Heart right ventricle (tissue), 16 donors: ENCODE measurements at regions not wholly inside any gene's neighbourhood (a gene's known extent, or its start where the extent isn't known, plus 50 kb on each side); places are given as distances from the start of the nearest gene placed in this dataset.
"Not testable (repeated sequence)": the region's sequence is repeated elsewhere in the genome, so short reads cannot be mapped to it uniquely, and the experiment has no call there.

Experiments
- ATAC-seq, 8 donors: fragments of 200-7000 bp; cut with Tn5 transposase; one replicate each; pipeline ENCODE4 v1.9.1; 2020; ENCODE audit warnings: mild to moderate bottlenecking in 8 of 8, moderate library complexity in 8 of 8, moderate number of reproducible peaks in 1 of 8
- DNase-seq, 2 donors: peaks; one replicate each; pipeline ENCODE4 v3.0.0-alpha.2; 2020
- H3K27ac ChIP-seq, 10 donors: fragments of 200-600 bp; sonication (generic) in 2 of 10; one replicate each; pipeline versions ENCODE4 v1.5.0 to v1.8.0; 2020 to 2022; ENCODE audit warnings: mild to moderate bottlenecking in 3 of 10
- H3K27me3 ChIP-seq, 7 donors: fragments of 200-600 bp; one replicate each; pipeline ENCODE4 v1.8.0; 2021 to 2022; ENCODE audit warnings: mild to moderate bottlenecking in 2 of 7
- H3K36me3 ChIP-seq, 9 donors: fragments of 200-600 bp; sonication (generic) in 1 of 9; one replicate each; pipeline versions ENCODE4 v1.5.0 to v1.8.0; 2020 to 2022; ENCODE audit warnings: mild to moderate bottlenecking in 2 of 9
- H3K4me1 ChIP-seq, 9 donors: fragments of 200-600 bp; sonication (generic) in 1 of 9; one replicate each; pipeline versions ENCODE4 v1.5.0 to v1.8.0; 2020 to 2022; ENCODE audit warnings: mild to moderate bottlenecking in 4 of 9
- H3K4me3 ChIP-seq, 10 donors: fragments of 200-600 bp; sonication (generic) in 2 of 10; one replicate each; pipeline versions ENCODE4 v1.5.0 to v1.8.0; 2020 to 2022; ENCODE audit warnings: mild to moderate bottlenecking in 7 of 10, moderate library complexity in 2 of 10
- H3K9me3 ChIP-seq, 11 donors: fragments of 200-600 bp in 10 of 11; sonication (generic) in 2 of 11; one replicate each; pipeline versions ENCODE4 v1.5.0 to v1.8.0; 2013 to 2022; ENCODE audit warnings: mild to moderate bottlenecking in 2 of 11, control low read depth in 1 of 11, moderate library complexity in 1 of 11
- CTCF ChIP-seq, 9 donors: fragments of 200-600 bp; sonication (generic) in 2 of 9; IDR thresholded peaks; one replicate each; pipeline versions ENCODE4 v1.5.0 to v1.8.0; 2021 to 2022; ENCODE audit warnings: antibody characterized with exemption in 9 of 9, mild to moderate bottlenecking in 5 of 9, moderate library complexity in 1 of 9
- WGBS, 2 donors: extraction: QIAGEN DNeasy Blood & Tissue Kit; methylation state at CpG; one replicate each; pipeline ENCODE4 v1.1.7; 2013; ENCODE audit warnings: inconsistent platforms in 1 of 2; 5-methylcytosine and 5-hydroxymethylcytosine counted together
- intact Hi-C, 10 donors: fragments of 100-400 bp; cut with DNase I; formaldehyde crosslinking; loops; one replicate each; pipeline versions ENCODE4 v1.11.1 to v1.14.2; 2022
- donor health status: Arrhythmogenic right ventricular cardiomyopathy.
- donor health status: ischemic (EF 13 %, LVEDD 7.1; RV severe dilation, severe dysfunction).
- donor health status: healthy with polysubstance abuse.
- donor health status: DM: no; HTN: yes; CAD: no.
- donor health status: DM: no; HTN: no; CAD: no.
- donor health status: ischemic (EF 25% LVEDD 6.9; RV normal size, moderate dysfunction).
- donor health status: ischemic (EF 25% LVEDD 5.7; RV mildly dilated, moderate dysfunction).
- donor health status: healthy.
- donor health status: DM: yes; HTN: yes; CAD: no.
- donor health status: Ischemic cardiomyopathy.
- donor health status: ischemic (EF 35%, LVEDD 5.7; RV mildly dilated, moderate dysfunction).
- donor health status: nonischemic (EF 11% LVEDD 7.7; RV severe dilation, severe dysfunction).
- donor health status: DM: yes; HTN: yes; CAD: no.
- donor health status: PGD.
- donor health status: ischemic (EF 29% LVEDD 5.4; RV normal size, mild dysfunction).
- donor health status: nonischemic (EF 23%, LVEDD 6.1; RV moderate dilation, normal function).

GRCh38 chr5:42108468-42108867 is 183.4 kb downstream of the FBXO4 start:
- TF ChIP-seq CTCF (IDR thresholded peaks at IDR 0.05): no peak
- DNase-seq (no peak), ATAC-seq (no peak)
- no peak overlapping the region for H3K4me3 ChIP-seq
- no peaks in the 10 kb centered on the region for H3K4me1 ChIP-seq
- intact Hi-C loops: no loop called here
- H3K9me3 ChIP-seq: peaks cover 0 to 22% (median 0%) of the 10 kb centered on the region in 11 donors
- no peak overlapping the region for H3K27ac ChIP-seq
- H3K27me3 ChIP-seq: no peaks in the 10 kb centered on the region
- no peaks in the 10 kb centered on the region for H3K36me3 ChIP-seq

- Histone ChIP-seq H3K27me3 (no peaks in the 10 kb centered on the region), H3K4me3 (no peak overlapping the region), H3K9me3 (peaks cover 0 to 22% (median 0%) of the 10 kb centered on the region in 11 donors), H3K36me3 (no peaks in the 10 kb centered on the region), H3K4me1 (no peaks in the 10 kb centered on the region), H3K27ac (no peak overlapping the region)
- no peak for TF ChIP-seq CTCF (IDR thresholded peaks at IDR 0.05)
- ATAC-seq (no peak), DNase-seq (no peak)
- WGBS, 2 donors: 61 to 62% methylated on average over 3 of the region's 3 CpGs
- intact Hi-C loops: no loop called here
Observed at GRCh38 chr5:42109006-42109572, 184.0 kb downstream of the FBXO4 start.

- DNase-seq, ATAC-seq, H3K27me3 ChIP-seq, H3K27ac ChIP-seq, H3K4me3 ChIP-seq, H3K36me3 ChIP-seq, intact Hi-C loops, H3K9me3 ChIP-seq, H3K4me1 ChIP-seq: not testable (repeated sequence)
- WGBS, 2 donors: 79 to 87% methylated on average over 3 of the region's 3 CpGs
Observed at GRCh38 chr5:42115721-42116120, 190.6 kb downstream of the FBXO4 start.

- no peaks in the 10 kb centered on the region for H3K4me1 ChIP-seq
- H3K27me3 ChIP-seq: no peaks in the 10 kb centered on the region
- TF ChIP-seq CTCF (IDR thresholded peaks at IDR 0.05): no peak
- no peaks in the 10 kb centered on the region for H3K9me3 ChIP-seq
- no peak overlapping the region for H3K27ac ChIP-seq
- ATAC-seq (no peak), DNase-seq (no peak)
- no peaks in the 10 kb centered on the region for H3K36me3 ChIP-seq
- intact Hi-C loops: no loop called here
- no peak overlapping the region for H3K4me3 ChIP-seq
Observed at GRCh38 chr5:42120070-42120469, 195.0 kb downstream of the FBXO4 start.

GRCh38 chr5:42121401-42121800 is 196.3 kb downstream of the FBXO4 start:
- Histone ChIP-seq H3K27ac (no peak overlapping the region), H3K36me3 (no peaks in the 10 kb centered on the region), H3K4me3 (no peak overlapping the region), H3K9me3 (no peaks in the 10 kb centered on the region), H3K27me3 (no peaks in the 10 kb centered on the region), H3K4me1 (no peaks in the 10 kb centered on the region)
- DNase-seq (no peak), ATAC-seq (no peak)
- TF ChIP-seq CTCF (IDR thresholded peaks at IDR 0.05): no peak
- intact Hi-C loops: no loop called here
- 45 to 71% methylated on average over 2 of the region's 2 CpGs for WGBS, 2 donors
